Erythroblast (primary cell): ENCODE measurements at regions not wholly inside any gene's neighbourhood (a gene's known extent, or its start where the extent isn't known, plus 50 kb on each side); places are given as distances from the start of the nearest gene placed in this dataset.

Experiments
- GATA1 ChIP-seq: IDR thresholded peaks from 2 replicates; pipeline ENCODE4 v1.6.1; 2011; ENCODE audit warnings: low read depth, mild to moderate bottlenecking, control low read depth, low read length, moderate library complexity
- POLR2A ChIP-seq: IDR thresholded peaks from 2 replicates; pipeline ENCODE4 v1.6.1; 2011; ENCODE audit warnings: mild to moderate bottlenecking, low read length

DNA sequence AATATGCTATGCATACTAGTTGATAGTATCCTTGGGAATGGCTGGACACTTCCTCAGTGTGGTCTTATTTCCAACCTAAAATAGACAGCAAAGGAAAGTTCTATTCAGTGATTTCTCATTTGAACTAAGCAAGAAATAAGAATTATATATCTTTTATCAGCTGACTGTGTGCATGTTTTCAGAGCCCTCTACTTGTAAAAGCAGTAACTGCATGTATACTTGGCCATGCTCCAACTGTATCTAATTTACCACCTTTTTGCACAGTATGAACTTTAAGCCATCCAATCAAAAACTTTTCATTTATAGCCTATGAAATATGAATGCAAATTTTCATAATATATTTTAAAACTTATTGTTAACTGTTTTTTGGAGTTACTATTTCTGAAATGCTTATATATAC lies 136.4 kb upstream of the PCDH9 start:
- TF ChIP-seq POLR2A (no peak), GATA1 (no peak)
